ENCODE measurements at regions not wholly inside any gene's neighbourhood (a gene's known extent, or its start where the extent isn't known, plus 50 kb on each side); places are given as distances from the start of the nearest gene placed in this dataset.

DNA sequence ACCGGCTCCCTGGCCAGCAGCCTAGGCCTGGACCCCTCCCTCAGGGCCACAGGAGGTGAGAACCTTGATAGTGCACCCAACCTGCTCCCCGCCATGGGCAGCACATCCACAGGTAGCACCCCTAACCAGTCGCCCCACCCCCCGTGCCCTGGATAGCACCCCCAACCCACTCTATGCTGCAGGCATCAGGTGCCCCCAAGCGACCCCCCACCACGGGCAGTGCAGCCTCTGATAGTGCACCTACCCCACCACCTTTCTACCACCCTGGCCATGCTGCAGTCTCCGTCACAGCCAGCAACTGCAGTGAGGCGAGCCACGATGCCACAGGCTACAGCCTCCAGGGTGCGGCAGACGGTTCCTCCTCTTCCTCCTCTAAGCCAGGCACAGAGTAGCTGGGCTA lies 55.6 kb downstream of the SOWAHC start:
- TF ChIP-seq CTCF (IDR thresholded peaks at IDR 0.05 in 2 of 3, conservative IDR thresholded peaks at IDR 0.05 in 1 of 3; ENCODE audit: borderline replicate concordance in 1 of 3, insufficient read depth in 1 of 3, low read depth in 2 of 3, low read length in 2 of 3) = no peak
- no peak for TF ChIP-seq POLR2A (IDR thresholded peaks at IDR 0.05; ENCODE audit: borderline replicate concordance, extremely low read depth, insufficient read depth, insufficient read length)
- TF ChIP-seq EZH2phosphoT487 (IDR thresholded peaks at IDR 0.05; ENCODE audit: borderline replicate concordance) = no peak
- TF ChIP-seq POLR2AphosphoS5 (IDR thresholded peaks at IDR 0.05; ENCODE audit: low read depth, low read length) = no peak
- TF ChIP-seq YY1 (IDR thresholded peaks at IDR 0.05; ENCODE audit: extremely low read depth, insufficient replicate concordance, low read depth, low read length) = no peak
- TF ChIP-seq EZH2 (IDR thresholded peaks at IDR 0.05) = no peak
- TF ChIP-seq RAD21 (IDR thresholded peaks at IDR 0.05; ENCODE audit: low read depth) = no peak
